HepG2 (cell line): ENCODE measurements at regions not wholly inside any gene's neighbourhood (a gene's known extent, or its start where the extent isn't known, plus 50 kb on each side); places are given as distances from the start of the nearest gene placed in this dataset.

Experiments
- ATAC-seq: fragments of 200-7000 bp; cut with Tn5 transposase; 3 replicates; pipeline ENCODE4 v1.9.1; 2020; ENCODE audit warnings: mild to moderate bottlenecking, moderate library complexity
- BruUV-seq: library from RNA; stranded (reverse); fragments of 400-500 nt; replicated peaks from 2 replicates; lab custom pipeline; 2021; lab: Mats Ljungman, UMichigan
- CTCF ChIA-PET: fragments of 300-600 bp; formaldehyde crosslinking; extraction: SDS; loops from one replicate; lab custom pipeline; 2021; ENCODE audit warnings: low total read pairs, inconsistent platforms, low intra/inter-chr PET ratio; lab: Yijun Ruan, JAX
- POLR2A ChIA-PET: fragments of 350-600 bp; sonication (Branson Sonifier 250); formaldehyde crosslinking; loops from one replicate; lab custom pipeline; 2020; ENCODE audit warnings: antibody characterized with exemption, inconsistent platforms; lab: Yijun Ruan, JAX
- DNase-seq: peaks from one replicate; pipeline ENCODE4 v3.0.0-alpha.2; 2015; ENCODE audit warnings: low spot score
- FAIRE-seq: peaks from 3 replicates; lab custom pipeline; 2011; peaks lifted over from hg19 to GRCh38; lab: Jason Lieb, UNC
- H2AFZ ChIP-seq: one replicate; pipeline ENCODE4 v1.6.1; 2011; ENCODE audit warnings: low read length, inconsistent platforms
- H3K27ac ChIP-seq: fragments of 300-600 bp; 3 replicates; pipeline ENCODE4 v1.8.0; 2011; ENCODE audit warnings: mixed run types, mild to moderate bottlenecking, mixed read lengths, low read length, inconsistent platforms; ENCODE audit not compliant: insufficient read depth; ENCODE audit errors: extremely low read length
- H3K27me3 ChIP-seq, 2 experiments: fragments of 200-600 bp in 1 of 2; 2 replicates in 1 of 2; 3 replicates in 1 of 2; pipeline versions ENCODE4 v1.6.0 to v1.8.0; 2011; ENCODE audit warnings: low read length in 2 of 2, mild to moderate bottlenecking in 2 of 2, moderate library complexity in 2 of 2, inconsistent platforms in 1 of 2; ENCODE audit not compliant: insufficient read depth in 2 of 2, control insufficient read depth in 1 of 2
- H3K36me3 ChIP-seq, 2 experiments: fragments of 200-600 bp in 1 of 2; replicated peaks in 1 of 2; 2 replicates in 1 of 2; 3 replicates in 1 of 2; pipeline versions ENCODE4 v1.5.1 to v1.8.0; 2011; ENCODE audit warnings: low read length in 2 of 2, inconsistent platforms in 1 of 2; ENCODE audit not compliant: insufficient read depth in 2 of 2, control insufficient read depth in 1 of 2
- H3K4me1 ChIP-seq: 2 replicates; pipeline ENCODE4 v1.5.1; 2012; ENCODE audit warnings: low read length, inconsistent platforms; ENCODE audit not compliant: insufficient read depth
- H3K4me2 ChIP-seq: 2 replicates; pipeline ENCODE4 v1.6.0; 2011; ENCODE audit warnings: low read depth, low read length, inconsistent platforms
- H3K4me3 ChIP-seq, 3 experiments: fragments of 200-600 bp in 1 of 3; sonication (generic), shearing (Covaris generic) in 1 of 3; replicated peaks in 1 of 3; 2 replicates each; pipeline ENCODE4 v1.5.1; 2011 to 2016; ENCODE audit warnings: low read length in 3 of 3, inconsistent platforms in 2 of 3, low read depth in 2 of 3, mild to moderate bottlenecking in 2 of 3, control low read depth in 1 of 3, mixed read lengths in 1 of 3; ENCODE audit not compliant: insufficient read depth in 1 of 3
- H3K79me2 ChIP-seq: one replicate; pipeline ENCODE4 v1.6.1; 2011; ENCODE audit warnings: low read length, inconsistent platforms; ENCODE audit not compliant: insufficient read depth
- H3K9ac ChIP-seq: 2 replicates; pipeline ENCODE4 v1.6.0; 2011; ENCODE audit warnings: mild to moderate bottlenecking, low read depth, low read length, inconsistent platforms; ENCODE audit not compliant: insufficient read depth
- H3K9me3 ChIP-seq: 2 replicates; pipeline ENCODE4 v1.5.1; 2012; ENCODE audit warnings: mild to moderate bottlenecking, low read length
- H4K20me1 ChIP-seq: 2 replicates; pipeline ENCODE4 v1.6.0; 2011; ENCODE audit warnings: inconsistent platforms, mild to moderate bottlenecking, low read length, moderate library complexity; ENCODE audit not compliant: insufficient read depth
- ASH2L ChIP-seq: fragments of 300-600, 200-600 bp; sonication (generic); IDR thresholded peaks from 2 replicates; pipeline ENCODE4 v1.7.0; 2017; ENCODE audit warnings: low read depth, mild to moderate bottlenecking, moderate library complexity, mixed read lengths, low read length; ENCODE audit not compliant: insufficient read length
- ATAD3A ChIP-seq: sonication (generic); formaldehyde crosslinking; IDR thresholded peaks from 2 replicates; pipeline ENCODE4 v1.4.0; 2020; ENCODE audit warnings: missing genetic modification reagents
- CERS6 ChIP-seq: sonication (generic); formaldehyde crosslinking; IDR thresholded peaks from 2 replicates; pipeline ENCODE4 v1.5.0; 2020; ENCODE audit warnings: missing genetic modification reagents
- IKZF5 ChIP-seq: IDR thresholded peaks from 2 replicates; pipeline ENCODE4 v1.6.1; 2018; ENCODE audit warnings: missing genetic modification reagents, mild to moderate bottlenecking, missing compliant biosample characterization
- SALL2 ChIP-seq: sonication (generic); formaldehyde crosslinking; IDR thresholded peaks from 2 replicates; pipeline ENCODE4 v1.8.1; 2023; ENCODE audit warnings: mild to moderate bottlenecking, missing genetic modification reagents, inconsistent platforms
- TAF15 ChIP-seq: fragments of 200-400 bp; formaldehyde crosslinking; IDR thresholded peaks from one replicate; pipeline ENCODE4 v1.6.1; 2018; ENCODE audit warnings: mild to moderate bottlenecking, low read depth, low read length; ENCODE audit not compliant: poor library complexity, severe bottlenecking
- ZFP37 ChIP-seq: sonication (generic); formaldehyde crosslinking; IDR thresholded peaks from 2 replicates; pipeline ENCODE4 v1.4.0; 2020; ENCODE audit warnings: missing genetic modification reagents, borderline replicate concordance
- ZMYM2 ChIP-seq: sonication (generic); formaldehyde crosslinking; IDR thresholded peaks from 2 replicates; pipeline ENCODE4 v1.8.0; 2022; ENCODE audit warnings: mild to moderate bottlenecking, missing genetic modification reagents
- ZNF253 ChIP-seq: sonication (generic); formaldehyde crosslinking; IDR thresholded peaks from 2 replicates; pipeline ENCODE4 v1.8.0; 2022; ENCODE audit warnings: mild to moderate bottlenecking, missing genetic modification reagents, borderline replicate concordance
- WGBS: methylation state at CpG from one replicate; pipeline ENCODE4 v1.1.6; 2017; ENCODE audit warnings: low lambda C conversion rate; 5-methylcytosine and 5-hydroxymethylcytosine counted together
- in situ Hi-C: cut with HindIII; loops from 2 replicates; pipeline ENCODE4 v1.10.0; 2017; ENCODE audit warnings: low pct_unique_long_range_greater_than_20kb; ENCODE audit not compliant: extremely low pct_ligation_motif_present
- intact Hi-C: fragments of 100-400 bp; cut with micrococcal nuclease; formaldehyde crosslinking; loops from one replicate; pipeline ENCODE4 v1.10.0; 2022; ENCODE audit not compliant: unreplicated experiment

DNA sequence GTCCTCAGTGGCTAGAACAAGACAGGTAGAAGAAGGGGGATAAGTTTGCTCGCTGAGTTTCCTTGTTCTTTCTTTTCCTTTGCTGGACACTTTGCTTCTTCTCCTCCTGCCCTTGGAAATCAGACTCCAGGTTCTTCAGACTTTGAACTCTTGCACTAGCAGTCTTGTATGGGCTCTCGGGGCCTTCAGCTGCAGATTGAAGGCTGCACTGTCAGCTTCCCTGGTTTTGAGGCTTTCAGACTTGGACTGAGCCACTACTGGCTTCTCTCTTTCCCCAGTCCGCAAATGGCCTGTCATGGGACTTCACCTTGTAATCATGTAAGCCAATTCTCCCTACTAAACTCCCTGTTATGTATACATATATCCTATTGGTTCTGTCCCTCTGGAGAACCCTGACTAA lies 379.8 kb downstream of the NDFIP2 start:
- Histone ChIP-seq H3K9ac (no peak overlapping the region), H3K79me2 (no peaks in the 10 kb centered on the region), H2AFZ (no peak overlapping the region), H3K4me1 (no peaks in the 10 kb centered on the region), H4K20me1 (no peaks in the 10 kb centered on the region), H3K4me2 (no peak overlapping the region), H3K4me3 (no peak overlapping the region), H3K36me3 (no peaks in the 10 kb centered on the region), H3K9me3 (peaks cover 20% of the 10 kb centered on the region), H3K27me3 (no peaks in the 10 kb centered on the region), H3K27ac (no peak overlapping the region)
- ChIA-PET CTCF (no interaction called here), POLR2A (no interaction called here)
- no peak for ATAC-seq
- intact Hi-C loops, result no loop called here
- in situ Hi-C loops, result no loop called here
- TF ChIP-seq TAF15, result no peak
- TF ChIP-seq SALL2 (CRISPR knock-in tag), result no peak
- TF ChIP-seq ZMYM2 (CRISPR knock-in tag), result no peak
- TF ChIP-seq ASH2L, result no peak
- no peak for TF ChIP-seq CERS6 (CRISPR knock-in tag)
- no peak for TF ChIP-seq IKZF5 (CRISPR knock-in tag)
- DNase-seq, result no peak
- 20% methylated on average over 3 of the region's 3 CpGs for WGBS
- BruUV-seq, result no TSS peak
- no peak for FAIRE-seq

- Histone ChIP-seq H3K27ac (no peak overlapping the region), H3K4me1 (no peaks in the 10 kb centered on the region), H3K36me3 (no peaks in the 10 kb centered on the region), H4K20me1 (no peaks in the 10 kb centered on the region), H3K9ac (no peak overlapping the region), H3K79me2 (no peaks in the 10 kb centered on the region), H3K4me3 (no peak overlapping the region), H3K4me2 (no peak overlapping the region), H3K9me3 (peaks cover 21% of the 10 kb centered on the region), H3K27me3 (no peaks in the 10 kb centered on the region), H2AFZ (no peak overlapping the region)
- in situ Hi-C loops (no loop called here), intact Hi-C loops (no loop called here)
- no peak for ATAC-seq
- 38% methylated on average over 3 of the region's 3 CpGs for WGBS
- DNase-seq, result no peak
- FAIRE-seq, result no peak
- TF ChIP-seq ZFP37 (no peak), ZNF253 (CRISPR knock-in tag) (no peak), ATAD3A (CRISPR knock-in tag) (no peak)
- CTCF ChIA-PET, result no interaction called here
- BruUV-seq, result no TSS peak
- POLR2A ChIA-PET, result no interaction called here
Measured at GRCh38 chr13:79859756-79860155, 378.8 kb downstream of the NDFIP2 start.
